Osteocyte (in vitro differentiated cells): ENCODE measurements at regions not wholly inside any gene's neighbourhood (a gene's known extent, or its start where the extent isn't known, plus 50 kb on each side); places are given as distances from the start of the nearest gene placed in this dataset.

Source experiments
- DNase-seq: peaks from one replicate; pipeline ENCODE4 v3.0.0; 2021; ENCODE audit warnings: mixed read lengths; ENCODE audit not compliant: unreplicated experiment; ENCODE audit errors: extremely low spot score
- H3K27ac Mint-ChIP-seq: one replicate; pipeline ENCODE4 v1.8.0; 2021; ENCODE audit warnings: mild to moderate bottlenecking, mixed read lengths; ENCODE audit not compliant: unreplicated experiment
- H3K27me3 Mint-ChIP-seq: one replicate; pipeline ENCODE4 v1.8.0; 2021; ENCODE audit warnings: mixed read lengths; ENCODE audit not compliant: unreplicated experiment
- H3K36me3 Mint-ChIP-seq: one replicate; pipeline ENCODE4 v1.8.0; 2021; ENCODE audit warnings: mixed read lengths; ENCODE audit not compliant: unreplicated experiment
- H3K4me1 Mint-ChIP-seq: one replicate; pipeline ENCODE4 v1.8.0; 2021; ENCODE audit warnings: mixed read lengths; ENCODE audit not compliant: unreplicated experiment
- H3K4me3 Mint-ChIP-seq: one replicate; pipeline ENCODE4 v1.8.0; 2021; ENCODE audit warnings: mild to moderate bottlenecking, moderate library complexity, mixed read lengths; ENCODE audit not compliant: unreplicated experiment
- H3K9me3 Mint-ChIP-seq: one replicate; pipeline ENCODE4 v1.8.0; 2021; ENCODE audit warnings: mixed read lengths; ENCODE audit not compliant: unreplicated experiment
- TF ChIP-seq, protein P1 (sequence below): fragments of 200-600 bp; sonication (generic); IDR thresholded peaks from 2 replicates; pipeline ENCODE4 v1.5.0; 2021; ENCODE audit warnings: antibody characterized with exemption, mild to moderate bottlenecking, moderate library complexity

DNA sequence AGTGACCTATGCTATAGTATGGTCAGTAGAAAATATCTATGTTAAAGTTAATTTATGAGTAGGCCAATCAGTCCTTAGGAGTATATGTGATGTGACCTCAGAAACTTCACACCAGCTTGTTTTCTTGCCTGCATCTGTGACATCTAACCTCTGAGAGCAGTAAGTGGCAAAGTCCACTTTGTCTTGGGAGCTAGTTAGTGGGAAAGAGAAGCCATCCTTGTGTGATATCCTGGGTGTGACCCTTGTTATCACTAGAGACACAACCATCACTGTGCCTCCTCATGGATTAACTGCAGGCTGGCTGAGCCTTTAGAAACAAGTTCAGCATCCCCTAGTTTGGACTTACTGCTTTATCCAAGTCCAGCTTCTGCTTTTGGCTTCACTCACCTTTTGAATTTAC is 170.6 kb upstream of the STXBP6 start:
- H3K4me3 Mint-ChIP-seq = no peak overlapping the region
- no peaks in the 10 kb centered on the region for H3K27me3 Mint-ChIP-seq
- no peak for DNase-seq
- no peaks in the 10 kb centered on the region for H3K4me1 Mint-ChIP-seq
- no peak overlapping the region for H3K27ac Mint-ChIP-seq
- H3K9me3 Mint-ChIP-seq = no peaks in the 10 kb centered on the region
- TF ChIP-seq, protein P1, sequence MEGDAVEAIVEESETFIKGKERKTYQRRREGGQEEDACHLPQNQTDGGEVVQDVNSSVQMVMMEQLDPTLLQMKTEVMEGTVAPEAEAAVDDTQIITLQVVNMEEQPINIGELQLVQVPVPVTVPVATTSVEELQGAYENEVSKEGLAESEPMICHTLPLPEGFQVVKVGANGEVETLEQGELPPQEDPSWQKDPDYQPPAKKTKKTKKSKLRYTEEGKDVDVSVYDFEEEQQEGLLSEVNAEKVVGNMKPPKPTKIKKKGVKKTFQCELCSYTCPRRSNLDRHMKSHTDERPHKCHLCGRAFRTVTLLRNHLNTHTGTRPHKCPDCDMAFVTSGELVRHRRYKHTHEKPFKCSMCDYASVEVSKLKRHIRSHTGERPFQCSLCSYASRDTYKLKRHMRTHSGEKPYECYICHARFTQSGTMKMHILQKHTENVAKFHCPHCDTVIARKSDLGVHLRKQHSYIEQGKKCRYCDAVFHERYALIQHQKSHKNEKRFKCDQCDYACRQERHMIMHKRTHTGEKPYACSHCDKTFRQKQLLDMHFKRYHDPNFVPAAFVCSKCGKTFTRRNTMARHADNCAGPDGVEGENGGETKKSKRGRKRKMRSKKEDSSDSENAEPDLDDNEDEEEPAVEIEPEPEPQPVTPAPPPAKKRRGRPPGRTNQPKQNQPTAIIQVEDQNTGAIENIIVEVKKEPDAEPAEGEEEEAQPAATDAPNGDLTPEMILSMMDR = no peak
- no peaks in the 10 kb centered on the region for H3K36me3 Mint-ChIP-seq

DNA sequence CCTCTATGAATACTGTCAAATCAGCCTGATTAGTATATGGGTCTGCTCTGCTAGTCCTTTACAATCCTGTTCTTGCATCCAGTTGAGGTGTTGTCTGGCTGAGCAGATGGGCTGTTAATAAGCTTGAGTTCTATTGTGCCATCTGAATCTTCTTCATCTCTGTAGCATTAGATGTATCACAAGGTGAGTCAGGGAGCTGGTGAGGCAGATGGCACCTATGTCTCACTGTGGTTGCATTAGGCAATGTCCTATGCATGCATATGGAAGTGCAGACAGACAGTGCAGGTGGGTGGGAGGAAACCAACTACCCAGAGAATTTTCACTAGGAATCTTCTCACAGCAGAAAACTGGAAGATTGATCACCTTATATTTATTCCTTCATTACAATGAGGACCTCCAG is 165.7 kb upstream of the STXBP6 start:
- no peaks in the 10 kb centered on the region for H3K36me3 Mint-ChIP-seq
- H3K9me3 Mint-ChIP-seq = peaks cover 10% of the 10 kb centered on the region
- H3K4me1 Mint-ChIP-seq = no peaks in the 10 kb centered on the region
- H3K4me3 Mint-ChIP-seq = no peak overlapping the region
- DNase-seq = no peak
- TF ChIP-seq, protein P1 = no peak
- no peak overlapping the region for H3K27ac Mint-ChIP-seq
- H3K27me3 Mint-ChIP-seq = no peaks in the 10 kb centered on the region

DNA sequence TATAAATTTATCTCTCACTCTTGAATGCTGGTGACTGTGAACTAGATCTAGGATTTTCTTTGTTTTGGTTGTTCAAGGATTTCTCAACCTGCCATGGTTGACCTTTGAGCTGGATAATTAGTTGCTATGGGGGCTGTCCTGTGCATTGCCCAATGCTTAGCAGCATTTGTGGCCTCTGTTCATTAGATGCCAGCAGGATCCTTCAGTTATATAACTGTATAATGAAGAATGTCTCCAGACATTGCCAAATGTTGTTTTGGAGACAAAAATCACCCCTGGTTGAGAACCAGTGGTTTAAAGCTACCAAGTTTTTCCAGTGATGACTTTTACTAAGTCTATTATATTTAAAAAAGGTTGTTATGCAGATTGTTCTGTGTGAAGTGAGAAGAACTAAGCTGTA is 147.9 kb upstream of the STXBP6 start:
- Mint-ChIP-seq H3K4me1 (no peaks in the 10 kb centered on the region), H3K4me3 (no peak overlapping the region), H3K36me3 (no peaks in the 10 kb centered on the region), H3K27ac (no peak overlapping the region), H3K9me3 (peaks cover 6% of the 10 kb centered on the region), H3K27me3 (no peaks in the 10 kb centered on the region)
- no peak for DNase-seq
- TF ChIP-seq, protein P1 = no peak

DNA sequence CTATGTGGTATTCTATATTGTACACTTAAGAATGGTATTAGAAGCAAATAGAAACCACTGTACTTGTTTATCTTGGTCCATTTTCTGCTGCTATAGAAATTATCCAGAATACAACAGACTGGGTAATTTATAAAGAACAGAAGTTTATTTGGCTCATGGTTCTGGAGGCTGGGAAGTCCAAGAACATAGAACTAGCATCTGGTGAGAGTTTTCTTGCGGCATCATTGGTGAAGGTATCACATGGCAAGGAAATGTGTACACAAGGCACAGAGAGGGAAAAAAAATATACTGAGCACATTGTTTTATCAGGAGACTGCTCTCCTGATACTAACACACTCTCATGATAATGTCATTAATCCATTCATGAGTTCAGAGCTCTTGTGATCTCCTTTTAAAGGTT is 130.3 kb upstream of the STXBP6 start:
- DNase-seq = no peak
- H3K36me3 Mint-ChIP-seq = no peaks in the 10 kb centered on the region
- H3K27me3 Mint-ChIP-seq = peaks cover 3% of the 10 kb centered on the region
- H3K9me3 Mint-ChIP-seq = peaks cover 25% of the 10 kb centered on the region
- no peak overlapping the region for H3K27ac Mint-ChIP-seq
- TF ChIP-seq, protein P1 = no peak
- no peaks in the 10 kb centered on the region for H3K4me1 Mint-ChIP-seq
- no peak overlapping the region for H3K4me3 Mint-ChIP-seq

DNA sequence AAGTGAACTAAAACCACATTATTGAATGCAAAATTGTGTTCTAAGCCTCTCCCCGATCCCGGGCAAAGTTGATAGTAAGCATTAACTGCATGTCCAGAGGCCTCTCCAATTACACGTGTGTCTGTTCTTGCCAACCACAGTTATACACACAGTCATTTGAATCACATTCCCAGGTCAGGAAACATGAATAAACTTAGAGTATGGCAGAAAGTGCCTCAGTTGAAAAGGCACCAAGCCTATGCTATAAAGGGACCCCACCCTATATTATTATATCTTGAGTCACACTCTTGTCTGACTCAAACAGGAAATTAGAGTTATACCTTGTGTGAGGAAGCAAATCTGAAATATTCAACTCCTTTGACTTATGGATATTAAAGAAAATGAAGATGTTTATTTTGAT is 128.3 kb upstream of the STXBP6 start:
- Mint-ChIP-seq H3K4me3 (no peak overlapping the region), H3K36me3 (no peaks in the 10 kb centered on the region), H3K27me3 (peaks cover 7% of the 10 kb centered on the region), H3K9me3 (peaks cover 18% of the 10 kb centered on the region), H3K27ac (no peak overlapping the region), H3K4me1 (no peaks in the 10 kb centered on the region)
- TF ChIP-seq, protein P1 = no peak
- DNase-seq = no peak
